Neural crest cell (in vitro differentiated cells): ENCODE measurements at regions not wholly inside any gene's neighbourhood (a gene's known extent, or its start where the extent isn't known, plus 50 kb on each side); places are given as distances from the start of the nearest gene placed in this dataset.

Experiments
- DNase-seq: peaks from one replicate; pipeline ENCODE4 v3.0.0; 2021; ENCODE audit warnings: low read depth, mixed read lengths, low spot score
- H3K27ac Mint-ChIP-seq: one replicate; pipeline ENCODE4 v1.8.0; 2021; ENCODE audit warnings: mild to moderate bottlenecking, mixed read lengths; ENCODE audit not compliant: unreplicated experiment
- H3K27me3 Mint-ChIP-seq: 2 replicates; pipeline ENCODE4 v1.8.0; 2021; ENCODE audit warnings: low read depth, mild to moderate bottlenecking, mixed read lengths
- H3K36me3 Mint-ChIP-seq: 2 replicates; pipeline ENCODE4 v1.8.0; 2021; ENCODE audit warnings: low read depth, mild to moderate bottlenecking, mixed read lengths
- H3K4me1 Mint-ChIP-seq: 2 replicates; pipeline ENCODE4 v1.8.0; 2021; ENCODE audit warnings: mixed read lengths
- H3K4me3 Mint-ChIP-seq: one replicate; pipeline ENCODE4 v1.8.0; 2021; ENCODE audit warnings: mild to moderate bottlenecking, mixed read lengths
- H3K9me3 Mint-ChIP-seq: 2 replicates; pipeline ENCODE4 v1.8.0; 2021; ENCODE audit warnings: mixed read lengths
- TF ChIP-seq, protein P1 (sequence below): fragments of 200-600 bp; sonication (generic); conservative IDR thresholded peaks from 2 replicates; pipeline ENCODE4 v1.5.0; 2021; ENCODE audit warnings: antibody characterized with exemption, mild to moderate bottlenecking

- Mint-ChIP-seq H3K9me3 (peaks cover 3% of the 10 kb centered on the region), H3K4me3 (no peak overlapping the region), H3K27ac (no peak overlapping the region), H3K27me3 (peaks cover 2% of the 10 kb centered on the region), H3K36me3 (no peaks in the 10 kb centered on the region), H3K4me1 (peaks cover 8% of the 10 kb centered on the region)
- TF ChIP-seq, protein P1, sequence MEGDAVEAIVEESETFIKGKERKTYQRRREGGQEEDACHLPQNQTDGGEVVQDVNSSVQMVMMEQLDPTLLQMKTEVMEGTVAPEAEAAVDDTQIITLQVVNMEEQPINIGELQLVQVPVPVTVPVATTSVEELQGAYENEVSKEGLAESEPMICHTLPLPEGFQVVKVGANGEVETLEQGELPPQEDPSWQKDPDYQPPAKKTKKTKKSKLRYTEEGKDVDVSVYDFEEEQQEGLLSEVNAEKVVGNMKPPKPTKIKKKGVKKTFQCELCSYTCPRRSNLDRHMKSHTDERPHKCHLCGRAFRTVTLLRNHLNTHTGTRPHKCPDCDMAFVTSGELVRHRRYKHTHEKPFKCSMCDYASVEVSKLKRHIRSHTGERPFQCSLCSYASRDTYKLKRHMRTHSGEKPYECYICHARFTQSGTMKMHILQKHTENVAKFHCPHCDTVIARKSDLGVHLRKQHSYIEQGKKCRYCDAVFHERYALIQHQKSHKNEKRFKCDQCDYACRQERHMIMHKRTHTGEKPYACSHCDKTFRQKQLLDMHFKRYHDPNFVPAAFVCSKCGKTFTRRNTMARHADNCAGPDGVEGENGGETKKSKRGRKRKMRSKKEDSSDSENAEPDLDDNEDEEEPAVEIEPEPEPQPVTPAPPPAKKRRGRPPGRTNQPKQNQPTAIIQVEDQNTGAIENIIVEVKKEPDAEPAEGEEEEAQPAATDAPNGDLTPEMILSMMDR: no peak
- DNase-seq: no peak
Measured at GRCh38 chr2:67057123-67057522, 340.0 kb upstream of the ETAA1 start.

- Mint-ChIP-seq H3K36me3 (no peaks in the 10 kb centered on the region), H3K27me3 (peaks cover 2% of the 10 kb centered on the region), H3K27ac (no peak overlapping the region), H3K9me3 (peaks cover 3% of the 10 kb centered on the region), H3K4me3 (no peak overlapping the region), H3K4me1 (peaks cover 8% of the 10 kb centered on the region)
- no peak for DNase-seq
- TF ChIP-seq, protein P1: no peak
Measured at GRCh38 chr2:67057901-67058703, 339.0 kb upstream of the ETAA1 start.

DNA sequence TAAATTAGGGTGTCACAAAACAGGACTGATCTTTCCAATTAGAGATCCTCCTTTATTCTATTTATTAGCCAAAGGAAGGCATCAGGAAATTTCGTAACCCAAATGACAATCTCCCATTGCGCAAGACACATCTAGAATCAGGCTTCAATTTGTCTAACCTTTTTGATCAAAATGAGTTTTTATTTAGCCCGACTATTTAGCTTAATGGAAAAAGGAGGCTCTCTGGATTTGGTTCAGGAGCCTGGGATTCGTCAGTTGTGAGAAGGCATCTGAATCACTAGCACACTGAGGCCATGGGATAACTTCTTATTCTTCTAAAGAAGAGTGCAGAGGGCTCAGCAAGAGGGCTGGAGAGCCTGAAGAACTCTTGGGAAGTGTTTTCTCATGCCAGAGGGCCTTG, 332.1 kb upstream of the ETAA1 start:
- Mint-ChIP-seq H3K4me1 (no peaks in the 10 kb centered on the region), H3K36me3 (no peaks in the 10 kb centered on the region), H3K4me3 (no peak overlapping the region), H3K27ac (no peak overlapping the region), H3K9me3 (peaks cover 9% of the 10 kb centered on the region), H3K27me3 (peaks cover 16% of the 10 kb centered on the region)
- no peak for DNase-seq
- TF ChIP-seq, protein P1: no peak

DNA sequence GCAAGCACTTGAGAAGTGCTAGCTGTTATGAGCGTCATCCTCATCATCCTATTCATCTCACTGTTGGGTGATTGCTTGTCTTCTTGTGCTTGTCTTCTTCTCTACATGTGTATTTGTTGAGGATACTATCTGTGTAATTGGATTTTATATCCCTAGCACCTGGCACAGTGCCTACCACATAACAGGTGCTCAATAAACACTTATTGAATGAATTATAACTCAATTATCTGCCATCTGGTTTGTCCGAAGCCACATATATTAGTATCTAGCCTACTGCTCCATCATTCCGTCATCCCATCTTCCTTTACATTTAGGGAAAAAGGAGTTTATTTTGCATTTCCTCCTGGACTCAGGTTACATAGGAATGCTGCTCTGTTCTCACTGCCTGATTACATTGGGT, 330.4 kb upstream of the ETAA1 start:
- DNase-seq: no peak
- Mint-ChIP-seq H3K27me3 (peaks cover 16% of the 10 kb centered on the region), H3K9me3 (peaks cover 7% of the 10 kb centered on the region), H3K27ac (no peak overlapping the region), H3K36me3 (no peaks in the 10 kb centered on the region), H3K4me3 (no peak overlapping the region), H3K4me1 (no peaks in the 10 kb centered on the region)
- TF ChIP-seq, protein P1: no peak

DNA sequence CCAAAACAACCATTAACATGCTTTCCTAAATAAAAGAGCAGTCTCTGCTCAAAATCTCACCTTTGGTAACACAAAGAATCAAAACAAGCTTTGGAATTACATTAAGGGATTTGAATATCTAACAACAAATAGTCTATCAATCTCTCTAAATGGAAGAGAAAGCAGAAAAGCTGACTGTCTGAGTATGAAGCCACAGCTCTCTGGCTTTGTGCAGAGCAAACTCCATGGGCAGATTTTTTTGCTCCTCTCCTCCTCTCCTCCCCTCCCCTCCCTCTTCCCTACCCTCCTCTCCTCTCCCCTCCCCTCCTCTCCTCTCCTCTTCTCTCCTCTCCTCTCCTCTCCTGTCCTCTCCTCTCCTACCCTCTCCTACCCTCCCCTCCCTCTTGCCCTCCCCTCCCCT, 329.5 kb upstream of the ETAA1 start:
- TF ChIP-seq, protein P1: no peak
- Mint-ChIP-seq H3K36me3 (no peaks in the 10 kb centered on the region), H3K27me3 (peaks cover 16% of the 10 kb centered on the region), H3K4me3 (no peak overlapping the region), H3K4me1 (no peaks in the 10 kb centered on the region), H3K9me3 (peaks cover 7% of the 10 kb centered on the region), H3K27ac (no peak overlapping the region)
- DNase-seq: no peak
